Gastroesophageal sphincter (tissue), 4 donors: ENCODE measurements at regions not wholly inside any gene's neighbourhood (a gene's known extent, or its start where the extent isn't known, plus 50 kb on each side); places are given as distances from the start of the nearest gene placed in this dataset.

Experiments used
- ATAC-seq: fragments of 150-250 bp; one replicate; pipeline ENCODE4 v1.9.1; 2016; ENCODE audit warnings: mild to moderate bottlenecking, moderate library complexity
- H3K27ac ChIP-seq, 4 donors: fragments of 200-600 bp; sonication (generic) in 3 of 4; 1 replicate in 3 of 4; 2 replicates in 1 of 4; pipeline ENCODE4 v1.5.1; 2016 to 2019
- H3K27me3 ChIP-seq: fragments of 200-600 bp; sonication (generic); one replicate; pipeline ENCODE4 v1.5.1; 2019
- H3K36me3 ChIP-seq, 2 donors: fragments of 200-600 bp; sonication (generic); one replicate each; pipeline ENCODE4 v1.5.1; 2019; ENCODE audit warnings: control low read depth in 1 of 2
- H3K4me1 ChIP-seq, 3 donors: fragments of 200-600 bp; sonication (generic); 1 replicate in 2 of 3; 2 replicates in 1 of 3; pipeline ENCODE4 v1.5.1; 2016 to 2019; ENCODE audit warnings: control low read depth in 2 of 3
- H3K4me3 ChIP-seq, 2 donors: fragments of 200-600 bp; sonication (generic); one replicate each; pipeline ENCODE4 v1.5.1; 2019; ENCODE audit warnings: mild to moderate bottlenecking in 1 of 2, moderate library complexity in 1 of 2
- H3K9me3 ChIP-seq, 3 donors: fragments of 200-600 bp; sonication (generic); one replicate each; pipeline ENCODE4 v1.5.1; 2017 to 2019; ENCODE audit warnings: control low read depth in 2 of 3
- CTCF ChIP-seq, 4 experiments: fragments of 200-600 bp in 2 of 4; fragments of 450-650 bp in 2 of 4; sonication (generic) in 1 of 4; IDR thresholded peaks; one replicate each; pipeline ENCODE4 v1.5.1; 2017 to 2019; ENCODE audit warnings: antibody characterized with exemption in 4 of 4, mild to moderate bottlenecking in 2 of 4, moderate library complexity in 2 of 4
- EP300 ChIP-seq: sonication (generic); formaldehyde crosslinking; IDR thresholded peaks from one replicate; pipeline ENCODE4 v1.6.1; 2017; ENCODE audit warnings: antibody characterized with exemption, mild to moderate bottlenecking
- POLR2A ChIP-seq, 2 donors: fragments of 450-650 bp; IDR thresholded peaks; one replicate each; pipeline ENCODE4 v1.6.1; 2017; ENCODE audit warnings: antibody characterized with exemption in 2 of 2, mild to moderate bottlenecking in 2 of 2, moderate library complexity in 1 of 2
- POLR2AphosphoS5 ChIP-seq: sonication (generic); formaldehyde crosslinking; IDR thresholded peaks from one replicate; pipeline ENCODE4 v1.6.1; 2017; ENCODE audit warnings: antibody characterized with exemption
- WGBS, 2 donors: methylation state at CpG; one replicate each; pipeline ENCODE4 v1.1.5; 2018; ENCODE audit warnings: low coverage in 1 of 2; 5-methylcytosine and 5-hydroxymethylcytosine counted together

DNA sequence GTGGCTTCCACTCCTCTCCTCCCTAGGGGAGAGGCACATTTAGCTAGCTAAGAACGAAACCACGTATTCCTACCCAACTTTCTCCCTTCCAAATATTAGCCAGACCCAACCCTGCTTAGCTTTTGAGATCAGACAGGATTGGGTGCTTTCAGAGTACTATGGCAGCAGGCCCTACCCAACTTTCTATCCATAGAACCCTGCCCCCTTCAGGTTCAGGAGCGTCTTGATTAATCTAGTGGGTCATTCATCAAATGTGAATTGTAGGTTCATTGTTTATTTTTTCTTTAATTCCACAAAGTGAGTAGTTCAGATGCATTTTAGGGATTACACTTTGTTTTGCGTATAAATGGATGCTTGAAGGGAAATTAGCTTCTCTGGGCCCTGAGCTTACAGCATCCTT, 188.3 kb downstream of the MIB1 start:
- Histone ChIP-seq H3K9me3 (no peaks in the 10 kb centered on the region), H3K4me1 (no peaks in the 10 kb centered on the region), H3K36me3 (no peaks in the 10 kb centered on the region), H3K27me3 (no peaks in the 10 kb centered on the region), H3K27ac (no peak overlapping the region), H3K4me3 (no peak overlapping the region)
- ATAC-seq: no peak
- TF ChIP-seq EP300 (no peak), POLR2AphosphoS5 (no peak), CTCF (IDR thresholded peaks at IDR 0.05) (no peak), POLR2A (IDR thresholded peaks at IDR 0.05) (no peak)
- 55 to 56% methylated on average over 4 of the region's 4 CpGs for WGBS, 2 donors

DNA sequence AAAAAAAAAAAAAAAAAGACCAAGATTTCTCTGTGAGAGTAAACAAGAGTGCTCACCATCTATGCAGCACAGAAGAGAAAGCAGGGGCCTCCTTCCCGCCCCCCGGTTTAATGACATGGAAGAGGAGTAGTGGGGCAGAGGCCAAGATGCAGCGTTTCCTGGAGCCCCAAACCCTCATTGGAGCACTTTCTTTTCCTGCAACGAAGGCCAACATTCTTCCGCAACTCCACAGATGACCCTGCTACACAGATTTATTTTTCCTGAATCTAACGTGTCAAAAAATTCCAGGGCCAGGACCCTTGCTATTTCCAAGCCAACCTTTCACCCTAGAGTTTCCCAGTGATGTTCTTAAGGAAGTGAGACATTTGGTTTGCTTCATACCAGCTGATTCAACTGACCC, 189.6 kb downstream of the MIB1 start:
- H3K4me3 ChIP-seq: no peak overlapping the region
- 57 to 78% methylated on average over 6 of the region's 6 CpGs for WGBS, 2 donors
- no peaks in the 10 kb centered on the region for H3K36me3 ChIP-seq
- no peaks in the 10 kb centered on the region for H3K4me1 ChIP-seq
- TF ChIP-seq POLR2AphosphoS5: no peak
- no peaks in the 10 kb centered on the region for H3K27me3 ChIP-seq
- no peak for ATAC-seq
- no peaks in the 10 kb centered on the region for H3K9me3 ChIP-seq
- H3K27ac ChIP-seq: no peak overlapping the region

GRCh38 chr18:21933931-21934765, 193.6 kb downstream of the MIB1 start:
- no peaks in the 10 kb centered on the region for H3K36me3 ChIP-seq
- WGBS, 2 donors: 64 to 94% methylated on average over 3 of the region's 10 CpGs
- no peak for TF ChIP-seq CTCF (IDR thresholded peaks at IDR 0.05)
- no peak for TF ChIP-seq POLR2A (IDR thresholded peaks at IDR 0.05)
- TF ChIP-seq POLR2AphosphoS5: no peak
- TF ChIP-seq EP300: no peak
- H3K9me3 ChIP-seq: no peaks in the 10 kb centered on the region
- H3K4me1 ChIP-seq: no peaks in the 10 kb centered on the region
- no peak for ATAC-seq
- H3K27me3 ChIP-seq: no peaks in the 10 kb centered on the region
- H3K27ac ChIP-seq: no peak overlapping the region
- no peak overlapping the region for H3K4me3 ChIP-seq

DNA sequence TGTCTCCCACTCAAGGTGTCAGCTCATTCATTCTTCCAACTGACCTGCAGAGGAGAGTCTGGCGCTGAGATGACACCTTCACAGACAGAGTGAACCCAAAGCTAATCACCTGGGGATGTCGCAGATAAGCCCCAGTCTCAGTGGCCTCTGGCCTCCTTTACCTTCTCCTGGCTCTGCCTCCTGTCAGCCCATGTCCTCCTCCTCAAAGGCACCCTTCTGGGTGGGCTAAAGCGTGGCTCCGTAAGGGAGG, 194.1 kb downstream of the MIB1 start:
- Histone ChIP-seq H3K27me3 (no peaks in the 10 kb centered on the region), H3K4me1 (no peaks in the 10 kb centered on the region), H3K27ac (no peak overlapping the region), H3K36me3 (no peaks in the 10 kb centered on the region), H3K9me3 (no peaks in the 10 kb centered on the region), H3K4me3 (no peak overlapping the region)
- 60 to 64% methylated on average over 1 to 2 of the region's 4 CpGs for WGBS, 2 donors
- no peak for ATAC-seq
- TF ChIP-seq EP300 (no peak), POLR2AphosphoS5 (no peak), CTCF (IDR thresholded peaks at IDR 0.05) (no peak), POLR2A (IDR thresholded peaks at IDR 0.05) (no peak)

- Histone ChIP-seq H3K27ac (no peak overlapping the region), H3K4me3 (no peak overlapping the region), H3K27me3 (no peaks in the 10 kb centered on the region), H3K4me1 (no peaks in the 10 kb centered on the region), H3K36me3 (no peaks in the 10 kb centered on the region), H3K9me3 (no peaks in the 10 kb centered on the region)
- ATAC-seq: no peak
- TF ChIP-seq CTCF (IDR thresholded peaks at IDR 0.05): no peak
- TF ChIP-seq POLR2AphosphoS5: no peak
- no peak for TF ChIP-seq EP300
- no peak for TF ChIP-seq POLR2A (IDR thresholded peaks at IDR 0.05)
- WGBS, 2 donors: 62 to 81% methylated on average over 4 of the region's 4 CpGs
Measured at GRCh38 chr18:21943456-21943855, 202.9 kb downstream of the MIB1 start.
